COR-L47 (cell line): ENCODE measurements at regions not wholly inside any gene's neighbourhood (a gene's known extent, or its start where the extent isn't known, plus 50 kb on each side); places are given as distances from the start of the nearest gene placed in this dataset.
"Not testable (repeated sequence)": the region's sequence is repeated elsewhere in the genome, so short reads cannot be mapped to it uniquely, and the experiment has no call there.

Experiments used
- DNase-seq: peaks from one replicate; lab custom pipeline; 2025; lab: John Stamatoyannopoulos, UW

GRCh38 chr9:97103613-97104383 is 64.9 kb upstream of the CTSV start:
- peak; percentile 20 for DNase-seq

- not testable (repeated sequence) for DNase-seq
Measured at GRCh38 chr9:97099540-97099939, 60.6 kb upstream of the CTSV start.

GRCh38 chr9:97096793-97097192 is 57.9 kb upstream of the CTSV start:
- DNase-seq = no peak

- DNase-seq = not testable (repeated sequence)
Measured at GRCh38 chr9:97089361-97089760, 50.4 kb upstream of the CTSV start.
